Midbrain (tissue), 1 donor: ENCODE measurements at regions not wholly inside any gene's neighbourhood (a gene's known extent, or its start where the extent isn't known, plus 50 kb on each side); places are given as distances from the start of the nearest gene placed in this dataset.
A peak's percentile ranks its signal among the peaks of the same experiment; 100 is the strongest.

Experiments used
- DNase-seq: peaks from one replicate; lab custom pipeline; 2025; lab: John Stamatoyannopoulos, UW

DNA sequence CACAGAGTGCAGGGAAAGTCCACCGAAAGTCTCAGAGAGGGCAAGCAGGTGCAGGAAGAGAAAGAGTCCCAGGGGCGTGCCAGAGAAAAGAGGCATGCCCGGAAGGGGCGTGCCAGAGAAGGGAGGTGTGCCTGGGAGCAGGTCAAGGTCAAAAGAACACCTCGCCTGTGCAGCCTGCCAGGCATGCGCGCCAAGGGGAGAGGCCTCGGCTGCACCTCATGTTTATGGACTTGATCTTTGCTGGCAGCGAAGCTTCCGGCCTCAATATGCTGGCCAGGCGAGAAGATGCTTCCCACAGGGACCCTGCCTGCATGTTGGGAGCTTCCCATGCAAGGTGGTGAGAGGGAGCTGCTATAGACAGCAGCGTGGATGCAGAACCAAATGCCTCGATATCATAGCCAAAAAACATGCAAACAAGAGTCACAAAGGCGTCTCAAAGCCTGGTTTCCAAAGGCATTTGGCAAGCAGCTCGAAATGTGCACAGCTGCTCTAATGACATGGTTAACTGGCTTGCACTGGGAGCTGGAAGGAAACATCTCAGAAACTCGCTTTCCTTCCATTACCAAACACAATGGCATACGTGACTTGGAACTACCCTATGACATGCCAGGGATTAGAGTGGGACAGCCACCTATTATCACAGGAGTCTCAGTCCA, 192.5 kb upstream of the PPP2R2D start:
- no peak for DNase-seq

DNA sequence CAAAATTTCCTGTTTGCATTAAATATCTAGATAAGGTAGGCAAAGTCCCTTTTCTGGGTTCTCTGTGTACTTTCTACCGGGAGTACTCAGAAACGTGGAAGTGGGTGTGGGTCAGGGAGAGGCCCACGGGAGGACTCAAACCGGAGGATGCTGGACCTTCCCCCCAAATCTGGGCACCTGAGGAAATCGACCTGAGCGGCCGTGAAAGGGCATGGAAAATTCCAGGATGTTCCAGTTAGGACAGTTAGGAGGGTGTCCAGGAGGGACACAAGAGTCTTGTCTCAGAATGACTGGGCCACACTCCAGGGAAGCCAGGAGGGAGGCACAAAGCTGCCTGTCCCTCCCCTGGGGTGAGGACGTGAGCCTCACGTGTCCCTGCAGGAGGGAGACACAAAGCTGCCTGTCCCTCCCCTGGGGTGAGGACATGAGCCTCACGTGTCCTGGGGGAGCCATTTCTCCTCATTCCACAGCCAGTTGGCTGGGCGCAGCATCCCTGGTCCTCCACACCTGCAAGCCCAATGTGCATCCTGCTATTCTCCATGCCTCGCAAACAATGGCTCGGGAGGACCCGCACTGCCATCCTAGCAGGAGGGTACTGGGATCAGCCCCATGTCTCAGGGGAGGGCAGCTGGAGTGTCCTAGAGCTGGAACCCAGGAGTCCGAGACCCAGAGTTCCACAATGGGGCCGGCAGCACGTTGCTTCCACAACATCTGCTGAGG, 190.5 kb upstream of the PPP2R2D start:
- DNase-seq, result no peak

DNA sequence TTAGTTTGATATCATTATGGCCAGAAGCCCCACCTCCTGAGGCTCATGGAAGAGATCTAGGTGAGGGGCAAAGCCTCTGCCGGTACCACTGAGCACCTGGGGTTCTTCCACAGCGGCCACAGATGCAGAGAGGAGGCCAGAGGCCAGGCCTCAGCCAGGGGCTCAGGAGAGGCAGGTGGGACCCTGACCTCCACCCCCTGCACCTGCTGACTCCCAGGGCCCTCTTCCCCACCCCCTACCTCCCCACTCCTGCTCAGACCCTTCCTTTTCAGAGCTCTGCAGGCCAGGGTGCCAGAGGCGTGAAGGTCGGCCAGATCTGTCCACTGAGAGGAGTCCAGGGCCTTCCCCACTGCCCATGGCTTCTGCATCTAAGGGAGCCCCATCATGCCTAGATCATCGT, 178.7 kb upstream of the PPP2R2D start:
- DNase-seq, result no peak

DNA sequence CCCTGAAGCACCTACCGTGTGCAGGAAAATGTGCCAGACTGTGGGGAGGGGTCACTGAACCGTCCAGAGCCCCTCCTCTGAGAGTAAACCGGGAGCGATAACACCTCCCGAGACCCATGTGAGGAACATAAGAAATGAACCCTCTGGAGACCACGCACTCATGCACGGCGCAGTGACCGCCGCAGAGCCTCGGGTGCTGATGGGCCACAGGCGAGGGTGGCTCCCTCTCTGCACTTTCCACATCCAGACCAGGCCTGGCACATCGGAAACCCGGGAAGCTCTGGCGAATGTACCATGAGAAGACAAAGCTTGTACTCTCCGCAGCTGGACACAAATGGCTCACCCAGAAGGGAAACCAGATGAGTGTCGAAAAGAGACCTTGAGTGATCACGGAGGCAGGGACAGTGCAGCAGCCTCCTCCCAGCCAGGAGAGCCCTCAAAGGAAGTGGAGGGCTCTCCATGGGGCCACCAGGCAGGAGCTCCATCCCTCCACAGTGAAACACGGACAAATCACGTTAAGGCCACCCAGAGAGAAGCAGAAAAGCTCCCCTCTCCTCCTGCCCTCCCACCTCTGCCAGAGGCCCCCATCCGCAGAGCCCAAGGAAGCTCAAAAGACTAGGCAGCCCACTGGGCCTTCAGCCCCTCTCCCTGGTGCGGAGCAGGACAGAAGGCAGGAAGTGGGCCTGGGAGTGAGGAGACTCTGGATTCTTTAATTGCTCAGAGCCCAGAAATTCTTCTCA, 178.1 kb upstream of the PPP2R2D start:
- no peak for DNase-seq

DNA sequence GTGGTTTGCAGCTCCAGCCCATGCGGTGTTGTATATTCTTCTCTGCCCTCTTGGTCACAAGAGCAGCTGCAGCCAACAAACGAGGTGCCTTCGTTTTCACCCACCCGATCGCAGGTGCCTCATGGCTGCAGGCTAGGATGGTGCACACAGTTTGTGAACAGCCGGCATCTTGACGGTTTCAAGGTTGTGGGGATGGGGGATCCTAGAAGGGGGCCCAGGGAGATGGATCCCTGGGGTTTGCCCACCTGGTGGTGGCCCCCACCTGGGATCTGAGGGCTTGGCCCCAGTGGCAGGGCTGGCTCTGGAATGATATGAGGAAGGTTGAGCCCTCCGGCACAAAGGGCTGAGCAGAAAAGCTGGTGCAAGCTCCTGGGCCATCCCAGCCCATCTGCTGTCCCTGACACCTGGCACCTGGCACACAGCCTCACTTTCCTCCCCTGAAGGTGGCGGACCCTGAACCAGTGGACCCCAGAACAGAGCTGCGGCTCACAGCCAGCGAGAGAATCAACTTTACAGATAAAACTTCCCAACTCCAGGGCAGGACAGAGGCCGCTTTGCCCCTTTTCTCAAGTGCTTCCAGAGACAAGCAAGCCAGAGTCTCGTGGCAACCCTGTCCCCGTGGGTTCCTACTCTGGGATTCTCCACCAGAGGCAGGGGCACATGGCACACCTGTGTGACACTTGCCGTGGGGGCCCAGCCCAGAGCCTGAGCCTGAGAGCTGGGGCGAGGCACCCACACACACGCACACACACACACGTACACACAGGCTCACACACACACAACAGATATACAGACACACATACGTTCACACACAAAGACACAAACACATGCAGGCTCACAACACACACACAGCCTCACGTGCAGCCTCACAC, 177.3 kb upstream of the PPP2R2D start:
- DNase-seq, result no peak

DNA sequence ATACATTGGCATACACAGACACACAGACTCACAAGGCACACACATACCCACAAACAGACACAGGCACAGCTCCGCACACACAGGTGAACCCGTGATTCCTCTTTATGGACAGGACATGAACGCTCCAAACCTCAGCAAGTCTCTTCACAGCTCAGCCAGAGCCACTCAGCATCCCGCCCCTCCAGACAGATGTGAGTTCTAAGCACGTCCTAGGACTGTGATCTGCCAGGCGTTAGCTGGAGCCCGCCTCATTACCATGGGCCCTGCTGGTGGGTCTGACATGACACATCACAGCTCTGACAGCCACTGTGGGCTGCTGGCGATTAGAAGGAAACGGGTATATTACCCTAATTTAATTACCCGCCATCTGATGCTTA, 176.7 kb upstream of the PPP2R2D start:
- no peak for DNase-seq

DNA sequence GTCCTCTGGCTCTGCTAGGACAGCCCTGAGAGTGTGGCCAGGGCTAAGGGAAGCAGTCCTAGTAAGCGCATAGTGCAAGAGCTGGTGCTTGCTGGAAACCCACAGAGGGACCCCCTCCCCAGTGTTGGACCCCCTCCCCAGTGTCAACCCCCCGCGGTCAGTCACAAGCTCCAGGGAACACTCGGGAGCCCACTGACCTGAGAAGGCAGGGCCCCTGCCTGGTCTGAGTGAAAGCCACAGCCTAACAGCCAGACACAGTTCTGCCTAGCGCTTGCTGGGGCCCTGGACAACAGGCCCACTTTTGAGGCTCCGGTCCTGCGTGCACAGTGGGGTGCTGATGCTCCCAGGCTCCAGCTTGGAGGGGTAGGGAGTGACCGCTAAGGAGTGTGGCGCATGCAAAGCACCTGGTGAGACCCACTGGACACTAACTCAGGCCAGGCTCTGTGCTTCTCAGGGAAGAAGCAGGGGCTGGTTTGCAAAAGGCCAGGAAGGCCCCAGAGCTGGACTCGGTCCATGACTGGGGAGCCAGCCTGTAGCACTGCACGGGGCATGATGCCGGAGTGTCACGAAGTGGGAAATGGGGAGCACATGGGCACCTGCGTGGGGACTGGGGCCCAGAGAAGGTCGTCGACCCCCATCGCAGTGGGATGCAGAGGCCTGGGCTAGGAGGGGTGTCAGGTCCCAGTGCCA, 175.8 kb upstream of the PPP2R2D start:
- no peak for DNase-seq

GRCh38 chr10:131725581-131726069, 175.2 kb upstream of the PPP2R2D start:
- no peak for DNase-seq

DNA sequence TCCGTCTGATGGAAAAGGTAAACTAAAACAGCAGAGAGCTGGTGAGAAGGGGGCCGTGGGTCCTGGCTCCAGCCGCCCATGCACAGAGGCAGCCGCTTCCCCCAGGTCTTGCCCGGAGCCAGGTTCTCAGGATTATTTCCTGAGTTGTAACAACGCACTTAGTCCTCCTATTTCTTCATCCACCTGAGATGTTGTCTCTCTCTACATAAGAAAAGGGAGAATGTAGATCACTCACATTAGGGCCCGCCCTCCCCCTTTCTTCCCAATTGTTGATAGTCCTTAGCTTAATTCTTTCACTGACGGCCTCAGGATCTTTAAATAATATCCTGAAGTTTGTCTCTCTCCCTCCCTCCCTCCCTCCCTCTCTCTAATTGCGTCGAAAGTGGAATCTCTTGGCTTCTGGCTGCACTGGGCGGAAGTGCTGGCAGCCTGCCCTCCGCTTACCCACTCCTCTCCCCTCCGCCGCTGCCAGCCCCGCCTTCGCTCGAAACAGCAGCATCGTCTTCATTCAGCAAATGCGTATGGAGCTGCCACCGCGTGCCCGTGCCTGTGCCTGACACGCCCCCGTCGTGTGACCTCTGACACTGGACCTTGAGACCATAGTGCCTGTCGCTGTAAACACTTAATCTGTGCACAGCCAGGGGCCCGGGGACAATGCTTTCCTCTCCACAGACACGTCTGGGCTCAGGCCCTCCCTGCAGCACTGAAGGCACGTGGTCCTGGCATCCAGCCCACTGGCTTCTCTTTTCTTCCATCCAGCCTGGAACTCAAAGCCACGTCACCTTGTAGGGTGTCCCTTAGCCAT, 174.5 kb upstream of the PPP2R2D start:
- peak; percentile 2 for DNase-seq

DNA sequence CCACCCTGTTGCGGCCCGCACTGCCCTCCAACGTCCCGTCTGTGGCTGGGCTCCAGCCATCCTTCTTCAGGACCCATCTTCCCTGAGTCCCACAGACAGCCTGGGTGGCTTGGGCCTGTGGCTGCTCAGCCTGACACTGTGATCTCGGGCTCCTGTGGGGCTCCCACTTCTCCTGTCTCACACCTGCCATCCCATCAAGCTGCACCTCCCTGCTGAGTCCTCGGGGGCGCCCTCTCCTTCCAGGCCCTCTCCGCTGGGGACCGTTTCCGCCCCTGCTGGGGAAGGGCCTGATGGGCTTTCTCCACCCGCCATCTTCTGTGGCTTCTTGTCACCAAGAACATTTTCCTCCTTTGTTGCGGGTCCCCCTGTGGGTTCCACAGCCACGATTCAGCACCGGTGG, 173.8 kb upstream of the PPP2R2D start:
- no peak for DNase-seq

GRCh38 chr10:131727560-131727959, 173.2 kb upstream of the PPP2R2D start:
- no peak for DNase-seq

GRCh38 chr10:131728286-131729228, 172.3 kb upstream of the PPP2R2D start:
- no peak for DNase-seq

- DNase-seq, result no peak
Measured at GRCh38 chr10:131729361-131729760, 171.4 kb upstream of the PPP2R2D start.

DNA sequence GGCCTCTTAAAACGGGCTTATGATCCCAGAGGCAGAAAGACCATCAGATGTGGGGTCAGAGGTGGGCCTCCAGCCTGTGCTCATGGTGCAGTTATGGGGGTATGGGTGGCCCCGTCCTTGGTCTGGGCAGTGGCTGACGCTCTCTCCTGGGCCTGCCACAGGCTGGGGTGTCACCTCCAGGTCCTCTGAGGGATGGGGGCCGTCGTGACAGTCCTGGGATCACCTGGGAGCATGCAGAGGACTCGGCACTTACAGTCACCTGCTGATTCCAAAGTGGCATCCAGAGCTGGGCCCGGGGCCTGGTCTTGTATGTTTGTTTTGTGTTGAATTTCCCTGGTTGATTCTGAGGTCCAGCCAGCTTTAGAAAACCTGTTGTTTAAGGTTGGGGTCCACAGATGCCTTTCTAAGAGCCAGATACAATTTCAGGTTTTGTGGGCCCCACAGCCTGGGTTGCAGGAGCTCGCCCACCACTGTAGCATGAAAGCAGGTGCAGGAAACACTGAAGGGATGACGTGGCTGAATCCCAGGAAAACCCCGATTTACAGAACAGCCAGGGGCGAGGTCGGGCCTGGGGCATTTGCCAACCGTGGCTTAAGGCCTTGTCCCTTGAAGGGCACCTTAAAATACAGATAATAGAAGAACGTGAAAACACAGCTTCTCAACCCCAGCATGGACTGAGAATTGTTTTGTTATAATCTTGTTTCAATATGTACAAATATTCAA, 170.7 kb upstream of the PPP2R2D start:
- DNase-seq, result no peak

DNA sequence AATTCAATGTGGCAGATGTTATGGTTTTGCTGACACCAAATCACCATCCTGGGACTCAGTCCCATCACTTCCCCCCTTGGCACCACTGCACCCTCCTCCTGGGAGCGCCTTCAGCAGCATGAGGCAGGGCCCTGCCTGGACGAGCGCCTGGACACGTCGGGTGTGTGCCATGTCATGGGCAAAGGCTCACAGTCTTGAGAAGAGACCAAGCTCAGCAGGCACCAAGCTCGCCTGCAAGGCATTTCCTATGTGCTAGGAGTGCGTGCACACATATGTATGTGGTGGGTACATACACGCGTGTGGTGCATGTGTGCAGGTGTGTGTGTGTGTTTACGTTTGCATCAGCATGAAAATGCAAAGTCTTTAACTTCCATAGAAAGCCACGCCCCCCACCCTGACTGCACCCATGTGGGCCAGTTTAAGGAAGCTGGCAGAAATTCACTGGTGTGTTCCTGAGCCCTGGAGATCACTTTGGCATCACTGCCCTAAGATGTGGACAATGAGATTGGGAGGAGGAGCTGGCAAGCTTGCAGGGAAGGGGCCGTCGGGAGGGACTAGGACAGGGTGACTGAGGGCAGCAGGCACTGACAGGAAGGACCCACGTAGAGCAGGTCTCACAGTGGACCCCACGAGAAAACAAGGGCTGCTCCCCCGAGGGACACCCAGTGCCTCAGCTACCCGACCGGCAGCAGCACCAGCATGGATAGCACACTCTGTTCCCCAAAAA, 169.9 kb upstream of the PPP2R2D start:
- DNase-seq, result no peak

- DNase-seq, result no peak
Measured at GRCh38 chr10:131731780-131732630, 168.8 kb upstream of the PPP2R2D start.

DNA sequence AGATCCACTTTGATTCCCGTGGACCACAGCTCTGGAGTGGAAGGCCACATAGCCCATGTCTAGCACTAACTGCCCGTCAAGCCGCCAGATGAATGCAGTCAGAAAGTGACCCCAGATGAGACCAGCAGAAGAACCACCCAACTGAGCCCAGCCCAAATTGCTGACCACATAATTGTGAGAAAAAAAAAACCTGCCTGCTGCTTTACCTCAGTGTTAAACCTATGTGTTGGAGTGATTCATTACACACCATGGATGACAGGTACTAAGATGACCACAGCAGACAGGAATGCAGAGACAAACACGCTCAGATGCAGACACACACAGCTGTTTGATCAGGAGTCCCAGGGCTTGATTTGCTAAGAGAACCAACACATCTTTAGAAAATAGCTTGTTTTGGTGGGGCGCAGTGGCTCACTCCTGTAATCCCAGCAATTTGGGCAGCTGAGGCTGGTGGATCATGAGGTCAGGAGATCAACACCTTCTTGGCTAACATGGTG, 168.1 kb upstream of the PPP2R2D start:
- DNase-seq, result no peak
